BE2C (cell line): ENCODE measurements at regions not wholly inside any gene's neighbourhood (a gene's known extent, or its start where the extent isn't known, plus 50 kb on each side); places are given as distances from the start of the nearest gene placed in this dataset.

Experiments used
- DNase-seq: peaks from one replicate; pipeline ENCODE4 v3.0.0-alpha.2; 2020
- H3K27me3 ChIP-seq: fragments of 250-450 bp; sonication (Bioruptor Pico); 2 replicates; pipeline ENCODE4 v1.5.1; 2020; ENCODE audit warnings: mild to moderate bottlenecking
- H3K36me3 ChIP-seq: fragments of 250-450 bp; sonication (Bioruptor Pico); 2 replicates; pipeline ENCODE4 v1.5.1; 2020; ENCODE audit warnings: mild to moderate bottlenecking
- H3K4me1 ChIP-seq: fragments of 250-450 bp; sonication (Bioruptor Pico); 2 replicates; pipeline ENCODE4 v1.5.1; 2020
- H3K4me3 ChIP-seq: 2 replicates; pipeline ENCODE4 v1.5.1; 2011; ENCODE audit warnings: low read depth, low read length
- H3K9me3 ChIP-seq: fragments of 250-450 bp; sonication (Bioruptor Pico); 2 replicates; pipeline ENCODE4 v1.5.1; 2020
- CTCF ChIP-seq: IDR thresholded peaks from 2 replicates; pipeline ENCODE4 v1.5.1; 2012; ENCODE audit warnings: mild to moderate bottlenecking, low read depth, low read length

- Histone ChIP-seq H3K36me3 (no peaks in the 10 kb centered on the region), H3K4me1 (no peaks in the 10 kb centered on the region; the same call in 1 of the 2 replicates), H3K27me3 (no peaks in the 10 kb centered on the region), H3K4me3 (no peak overlapping the region), H3K9me3 (no peaks in the 10 kb centered on the region)
- DNase-seq = no peak
- no peak for TF ChIP-seq CTCF
These were observed 332.9 kb downstream of the RASEF start for GRCh38 chr9:82729991-82730589.

- H3K4me3 ChIP-seq = no peak overlapping the region
- no peak for DNase-seq
- no peaks in the 10 kb centered on the region for H3K9me3 ChIP-seq
- H3K27me3 ChIP-seq = no peaks in the 10 kb centered on the region
- no peaks in the 10 kb centered on the region for H3K36me3 ChIP-seq
- no peak for TF ChIP-seq CTCF
- no peaks in the 10 kb centered on the region; the same call in none of the 2 replicates for H3K4me1 ChIP-seq
These were observed 330.0 kb downstream of the RASEF start for GRCh38 chr9:82732928-82733327.

GRCh38 chr9:82736126-82736525 is 326.8 kb downstream of the RASEF start:
- Histone ChIP-seq H3K4me1 (no peaks in the 10 kb centered on the region; the same call in none of the 2 replicates), H3K36me3 (no peaks in the 10 kb centered on the region), H3K9me3 (no peaks in the 10 kb centered on the region)

GRCh38 chr9:82736701-82737100 is 326.2 kb downstream of the RASEF start:
- no peaks in the 10 kb centered on the region for H3K9me3 ChIP-seq
- no peak overlapping the region for H3K4me3 ChIP-seq
- no peaks in the 10 kb centered on the region for H3K27me3 ChIP-seq
- no peak for TF ChIP-seq CTCF
- no peaks in the 10 kb centered on the region for H3K36me3 ChIP-seq
- no peaks in the 10 kb centered on the region; the same call in none of the 2 replicates for H3K4me1 ChIP-seq
- no peak for DNase-seq

More at GRCh38 chr9:82736126-82736525, 326.8 kb downstream of the RASEF start:
- Histone ChIP-seq H3K4me3 (no peak overlapping the region), H3K27me3 (no peaks in the 10 kb centered on the region)
- TF ChIP-seq CTCF = no peak
- DNase-seq = no peak

DNA sequence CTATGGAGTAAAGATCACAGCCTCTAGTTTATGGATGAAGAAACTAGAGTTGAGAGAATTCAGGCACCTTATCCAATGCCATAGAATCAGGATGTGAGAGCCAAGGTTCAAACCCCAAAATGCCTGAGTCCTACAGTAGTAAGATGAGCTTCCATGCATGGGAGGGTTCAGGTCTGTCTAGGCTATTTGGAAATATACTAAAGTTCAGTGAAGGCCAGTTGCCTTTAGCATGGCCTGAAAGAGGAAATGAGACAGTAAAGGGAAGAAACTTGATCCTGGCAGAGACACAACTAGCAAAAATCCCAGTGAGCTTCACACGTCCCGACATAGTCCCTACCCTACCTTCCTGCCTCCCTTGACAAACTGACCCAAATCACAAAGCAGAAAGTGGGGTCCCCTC is 317.0 kb downstream of the RASEF start:
- no peak overlapping the region for H3K4me3 ChIP-seq
- no peaks in the 10 kb centered on the region for H3K9me3 ChIP-seq
- no peak for DNase-seq
- TF ChIP-seq CTCF = no peak
- no peaks in the 10 kb centered on the region for H3K36me3 ChIP-seq
- no peaks in the 10 kb centered on the region for H3K4me1 ChIP-seq
- no peaks in the 10 kb centered on the region for H3K27me3 ChIP-seq

GRCh38 chr9:82750411-82750913 is 312.5 kb downstream of the RASEF start:
- TF ChIP-seq CTCF = no peak
- Histone ChIP-seq H3K27me3 (no peaks in the 10 kb centered on the region), H3K9me3 (no peaks in the 10 kb centered on the region), H3K36me3 (no peaks in the 10 kb centered on the region), H3K4me1 (no peaks in the 10 kb centered on the region), H3K4me3 (no peak overlapping the region)
- DNase-seq = no peak
